ENCODE measurements at regions not wholly inside any gene's neighbourhood (a gene's known extent, or its start where the extent isn't known, plus 50 kb on each side); places are given as distances from the start of the nearest gene placed in this dataset.

- H3K9me3 ChIP-seq (ENCODE audit: control insufficient read depth in 4 of 4, insufficient read depth in 3 of 4, low read length in 3 of 4): no peaks in the 10 kb centered on the region
- no peak for ATAC-seq (ENCODE audit: insufficient read depth, low FRiP score)
Measured at GRCh38 chr2:223219872-223220657, 168.1 kb downstream of the KCNE4 start.

GRCh38 chr2:223220658-223220925 lies 168.6 kb downstream of the KCNE4 start:
- H3K27ac ChIP-seq (ENCODE audit: low read depth in 1 of 2, low read length in 1 of 2): no peak overlapping the region
- no peak overlapping the region for H3K4me3 ChIP-seq
- H3K27me3 ChIP-seq (ENCODE audit: control insufficient read depth in 3 of 3, insufficient read depth in 3 of 3, low read length in 2 of 3): no peaks in the 10 kb centered on the region
- no peak overlapping the region for H3K9ac ChIP-seq (ENCODE audit: insufficient read depth in 1 of 2, low read length in 2 of 2)
- DNase-seq (no peak), ATAC-seq (ENCODE audit: insufficient read depth, low FRiP score) (no peak)
- 45 to 53% methylated on average over 1 of the region's 1 CpG for WGBS, 2 donors
- TF ChIP-seq, protein P1, sequence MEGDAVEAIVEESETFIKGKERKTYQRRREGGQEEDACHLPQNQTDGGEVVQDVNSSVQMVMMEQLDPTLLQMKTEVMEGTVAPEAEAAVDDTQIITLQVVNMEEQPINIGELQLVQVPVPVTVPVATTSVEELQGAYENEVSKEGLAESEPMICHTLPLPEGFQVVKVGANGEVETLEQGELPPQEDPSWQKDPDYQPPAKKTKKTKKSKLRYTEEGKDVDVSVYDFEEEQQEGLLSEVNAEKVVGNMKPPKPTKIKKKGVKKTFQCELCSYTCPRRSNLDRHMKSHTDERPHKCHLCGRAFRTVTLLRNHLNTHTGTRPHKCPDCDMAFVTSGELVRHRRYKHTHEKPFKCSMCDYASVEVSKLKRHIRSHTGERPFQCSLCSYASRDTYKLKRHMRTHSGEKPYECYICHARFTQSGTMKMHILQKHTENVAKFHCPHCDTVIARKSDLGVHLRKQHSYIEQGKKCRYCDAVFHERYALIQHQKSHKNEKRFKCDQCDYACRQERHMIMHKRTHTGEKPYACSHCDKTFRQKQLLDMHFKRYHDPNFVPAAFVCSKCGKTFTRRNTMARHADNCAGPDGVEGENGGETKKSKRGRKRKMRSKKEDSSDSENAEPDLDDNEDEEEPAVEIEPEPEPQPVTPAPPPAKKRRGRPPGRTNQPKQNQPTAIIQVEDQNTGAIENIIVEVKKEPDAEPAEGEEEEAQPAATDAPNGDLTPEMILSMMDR (IDR thresholded peaks at IDR 0.05; ENCODE audit: control extremely low read depth, extremely low read depth): no peak
- peaks cover 0 to 7% (median 0%) of the 10 kb centered on the region in 5 donors for H3K4me1 ChIP-seq (ENCODE audit: control insufficient read depth in 5 of 5, insufficient read depth in 5 of 5, low read length in 5 of 5)
- no peaks in the 10 kb centered on the region for H3K36me3 ChIP-seq (ENCODE audit: control insufficient read depth in 4 of 4, insufficient read depth in 4 of 4, low read length in 4 of 4)
- H3K9me3 ChIP-seq (ENCODE audit: control insufficient read depth in 4 of 4, insufficient read depth in 3 of 4, low read length in 3 of 4): no peaks in the 10 kb centered on the region

More at GRCh38 chr2:223219872-223220657, 168.1 kb downstream of the KCNE4 start:
- Histone ChIP-seq H3K9ac (ENCODE audit: insufficient read depth in 1 of 2, low read length in 2 of 2) (no peak overlapping the region), H3K27ac (ENCODE audit: low read depth in 1 of 2, low read length in 1 of 2) (no peak overlapping the region), H3K4me3 (no peak overlapping the region), H3K27me3 (ENCODE audit: control insufficient read depth in 3 of 3, insufficient read depth in 3 of 3, low read length in 2 of 3) (no peaks in the 10 kb centered on the region), H3K4me1 (ENCODE audit: control insufficient read depth in 5 of 5, insufficient read depth in 5 of 5, low read length in 5 of 5) (peaks cover 0 to 7% (median 0%) of the 10 kb centered on the region in 5 donors), H3K36me3 (ENCODE audit: control insufficient read depth in 4 of 4, insufficient read depth in 4 of 4, low read length in 4 of 4) (no peaks in the 10 kb centered on the region)
- TF ChIP-seq, protein P1 (IDR thresholded peaks at IDR 0.05; ENCODE audit: control extremely low read depth, extremely low read depth): no peak
- DNase-seq: peak in 2 of 3 donors; percentile 10 to 31
- 66 to 70% methylated on average over 9 of the region's 9 CpGs for WGBS, 2 donors

- TF ChIP-seq, protein P1 (IDR thresholded peaks at IDR 0.05; ENCODE audit: control extremely low read depth, extremely low read depth): no peak
- no peak overlapping the region for H3K9ac ChIP-seq (ENCODE audit: insufficient read depth in 1 of 2, low read length in 2 of 2)
- DNase-seq (no peak), ATAC-seq (ENCODE audit: insufficient read depth, low FRiP score) (no peak)
- H3K4me1 ChIP-seq (ENCODE audit: control insufficient read depth in 5 of 5, insufficient read depth in 5 of 5, low read length in 5 of 5): peaks cover 0 to 7% (median 0%) of the 10 kb centered on the region in 5 donors
- H3K9me3 ChIP-seq (ENCODE audit: control insufficient read depth in 4 of 4, insufficient read depth in 3 of 4, low read length in 3 of 4): no peaks in the 10 kb centered on the region
- no peak overlapping the region for H3K27ac ChIP-seq (ENCODE audit: low read depth in 1 of 2, low read length in 1 of 2)
- H3K27me3 ChIP-seq (ENCODE audit: control insufficient read depth in 3 of 3, insufficient read depth in 3 of 3, low read length in 2 of 3): no peaks in the 10 kb centered on the region
- WGBS, 2 donors: 77 to 85% methylated on average over 4 of the region's 4 CpGs
- no peaks in the 10 kb centered on the region for H3K36me3 ChIP-seq (ENCODE audit: control insufficient read depth in 4 of 4, insufficient read depth in 4 of 4, low read length in 4 of 4)
- no peak overlapping the region for H3K4me3 ChIP-seq
Measured at GRCh38 chr2:223221139-223221835, 169.3 kb downstream of the KCNE4 start.

Data from lung (tissue), 11 donors.